HG03108 (cell line): ENCODE measurements at regions not wholly inside any gene's neighbourhood (a gene's known extent, or its start where the extent isn't known, plus 50 kb on each side); places are given as distances from the start of the nearest gene placed in this dataset.

Source experiments
- ATAC-seq: cut with Tn5 transposase; IDR thresholded peaks from one replicate; pipeline ENCODE4 v1.9.1; 2021; ENCODE audit warnings: moderate library complexity; ENCODE audit not compliant: unreplicated experiment

GRCh38 chr14:97413966-97414717 lies 617.0 kb downstream of the VRK1 start:
- ATAC-seq = no peak

GRCh38 chr14:97414718-97415098 lies 617.5 kb downstream of the VRK1 start:
- no peak for ATAC-seq

- ATAC-seq = no peak
These were observed 618.7 kb downstream of the VRK1 start for GRCh38 chr14:97415907-97416306.

DNA sequence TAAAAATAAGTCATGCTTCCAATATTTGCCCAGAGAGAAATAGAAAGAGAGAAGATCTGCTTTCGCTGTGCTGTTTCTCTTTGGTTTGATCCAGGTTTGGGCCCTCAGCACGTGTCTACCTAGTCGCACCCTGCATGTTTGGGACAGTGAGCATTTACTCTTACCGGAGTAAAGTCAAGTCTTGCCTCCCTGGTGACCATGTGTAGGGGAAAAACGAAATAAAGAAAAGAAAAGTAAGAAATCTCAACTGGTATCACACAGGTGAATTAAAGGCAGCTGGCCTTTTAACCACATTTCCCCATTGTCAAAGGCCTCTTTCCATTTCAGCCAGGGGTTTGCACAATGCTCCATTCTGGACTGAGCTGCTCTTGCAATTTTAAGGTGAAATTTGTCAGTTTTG lies 619.4 kb downstream of the VRK1 start:
- ATAC-seq = no peak

DNA sequence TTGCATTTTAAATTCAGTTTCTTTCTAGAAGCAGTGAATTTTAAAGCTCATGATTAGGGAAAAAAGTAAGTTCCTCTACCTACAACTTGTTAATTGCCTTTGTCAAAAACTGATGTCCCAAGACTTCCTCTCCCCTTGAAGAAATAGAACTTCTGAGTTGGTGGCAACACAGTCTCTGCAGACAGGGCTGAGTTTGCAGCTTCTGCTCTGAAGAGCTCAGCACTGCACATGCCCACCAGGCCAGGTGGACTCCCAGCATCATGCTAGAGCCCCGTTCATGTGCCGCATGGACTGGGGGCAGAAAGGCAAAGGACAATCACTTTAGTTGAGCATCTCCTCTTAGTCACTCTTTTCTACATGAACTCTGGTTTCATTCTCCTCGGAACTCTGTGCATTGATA lies 620.1 kb downstream of the VRK1 start:
- no peak for ATAC-seq

GRCh38 chr14:97420211-97420610 lies 623.0 kb downstream of the VRK1 start:
- no peak for ATAC-seq

- no peak for ATAC-seq
These were observed 629.6 kb downstream of the VRK1 start for GRCh38 chr14:97426776-97427175.

- no peak for ATAC-seq
These were observed 631.7 kb downstream of the VRK1 start for GRCh38 chr14:97428808-97429440.

- ATAC-seq = no peak
These were observed 635.4 kb downstream of the VRK1 start for GRCh38 chr14:97432586-97432985.

GRCh38 chr14:97441740-97442362 lies 644.7 kb downstream of the VRK1 start:
- no peak for ATAC-seq

DNA sequence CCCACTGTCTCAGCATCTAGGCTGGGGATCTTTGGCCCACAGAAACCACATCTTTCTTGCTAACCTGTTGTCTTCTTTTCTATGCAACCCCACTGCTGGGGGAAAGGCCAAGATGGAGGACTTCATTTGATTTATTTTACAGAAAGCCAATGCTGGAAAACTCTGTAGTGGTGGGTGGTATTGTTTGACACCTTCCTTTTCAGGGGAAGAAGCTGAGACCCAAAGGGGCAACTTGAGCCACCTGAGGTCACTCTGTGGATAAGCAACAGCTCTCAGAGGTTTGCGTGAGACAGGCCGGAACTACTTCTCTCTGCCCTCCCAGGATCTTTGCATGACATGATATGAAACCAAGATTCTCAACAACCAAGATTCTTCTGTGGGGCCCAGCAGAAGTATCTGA lies 645.2 kb downstream of the VRK1 start:
- ATAC-seq = no peak

- ATAC-seq = no peak
These were observed 646.2 kb downstream of the VRK1 start for GRCh38 chr14:97443412-97443811.

GRCh38 chr14:97444248-97444647 lies 647.1 kb downstream of the VRK1 start:
- ATAC-seq = no peak

- ATAC-seq = no peak
These were observed 648.2 kb downstream of the VRK1 start for GRCh38 chr14:97445367-97445766.

GRCh38 chr14:97446087-97446486 lies 648.9 kb downstream of the VRK1 start:
- no peak for ATAC-seq

- ATAC-seq = no peak
These were observed 655.1 kb downstream of the VRK1 start for GRCh38 chr14:97452314-97452713.

DNA sequence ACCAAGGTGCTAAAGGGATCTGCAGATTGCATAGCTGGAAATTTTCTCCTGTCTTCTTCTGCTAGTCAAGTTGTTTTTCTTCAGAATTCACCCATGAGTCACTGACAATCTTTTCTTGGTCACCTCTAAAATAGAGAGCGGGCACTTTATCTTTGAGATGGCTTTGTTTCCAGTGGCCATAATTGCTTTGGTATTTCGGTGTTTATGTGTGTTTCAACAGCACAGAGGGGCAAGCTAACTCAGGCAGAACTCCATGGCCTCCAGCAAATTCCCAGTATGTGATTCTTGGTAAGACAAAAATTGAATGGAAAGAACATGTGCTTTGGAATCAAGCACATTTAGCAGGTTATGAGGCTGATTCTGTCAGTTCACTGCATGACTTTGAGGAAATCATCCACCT lies 656.8 kb downstream of the VRK1 start:
- ATAC-seq = no peak

DNA sequence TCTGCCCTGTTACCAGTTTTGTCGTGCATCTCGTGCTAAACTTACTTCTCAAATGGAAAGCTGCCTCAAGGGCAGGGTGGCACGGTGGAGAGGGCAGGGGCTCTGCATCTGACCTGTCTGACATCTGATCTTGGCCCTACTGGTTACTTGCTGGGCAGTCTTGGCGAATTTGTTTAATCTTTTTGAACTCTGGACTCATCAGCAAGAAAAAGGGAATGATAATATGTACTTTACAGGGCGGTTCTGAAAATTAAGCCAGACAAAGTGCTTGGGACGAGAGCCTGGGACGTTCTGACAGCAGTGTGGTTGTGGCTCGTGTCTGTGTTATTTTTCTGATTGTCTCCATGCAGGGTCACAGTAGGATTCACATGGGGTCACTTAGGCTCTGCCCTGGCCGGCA lies 659.3 kb downstream of the VRK1 start:
- no peak for ATAC-seq

DNA sequence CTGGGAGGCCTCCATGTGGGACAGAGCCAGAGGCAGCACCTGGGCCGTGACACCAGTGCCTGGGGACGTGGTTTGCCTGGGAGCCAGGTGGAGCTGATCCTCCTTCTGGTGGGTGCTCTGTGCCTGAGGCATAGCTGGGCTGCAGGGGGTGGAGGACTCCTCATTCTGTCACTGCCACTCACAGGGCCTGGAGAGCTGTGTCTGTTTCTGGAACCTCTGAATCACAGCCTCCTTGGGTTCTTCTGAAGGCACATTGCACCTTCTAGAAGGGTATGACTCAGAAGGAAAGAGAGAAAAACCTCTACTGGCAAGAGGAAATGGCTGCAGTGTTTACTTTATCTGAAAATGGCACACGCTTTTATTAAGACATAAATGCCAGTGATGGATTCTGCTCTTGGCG lies 659.8 kb downstream of the VRK1 start:
- ATAC-seq = no peak

DNA sequence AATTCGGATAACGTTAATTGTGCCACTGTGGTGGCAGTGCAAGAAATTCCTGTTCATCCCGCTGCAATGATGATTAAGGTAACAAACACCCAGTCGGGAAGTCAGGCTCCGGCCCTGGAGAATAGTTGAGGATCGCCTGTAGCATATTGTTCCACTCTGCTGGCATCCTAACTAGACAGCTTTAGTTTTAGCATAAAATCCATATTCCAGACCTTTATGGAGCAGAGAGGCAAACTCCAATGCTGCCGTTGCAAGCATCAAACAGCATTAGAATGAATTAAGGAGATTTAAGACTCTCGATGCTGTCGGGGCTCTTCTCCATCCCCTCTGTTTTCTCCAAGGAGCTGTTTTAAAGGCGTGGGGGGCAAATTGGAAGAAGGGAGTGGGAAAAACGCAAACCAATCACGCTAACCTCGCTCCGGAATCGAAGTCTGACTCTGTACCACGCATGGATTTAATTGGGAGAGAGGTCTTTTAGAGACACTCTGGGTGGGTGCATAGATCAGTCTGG lies 660.4 kb downstream of the VRK1 start:
- ATAC-seq = no peak

DNA sequence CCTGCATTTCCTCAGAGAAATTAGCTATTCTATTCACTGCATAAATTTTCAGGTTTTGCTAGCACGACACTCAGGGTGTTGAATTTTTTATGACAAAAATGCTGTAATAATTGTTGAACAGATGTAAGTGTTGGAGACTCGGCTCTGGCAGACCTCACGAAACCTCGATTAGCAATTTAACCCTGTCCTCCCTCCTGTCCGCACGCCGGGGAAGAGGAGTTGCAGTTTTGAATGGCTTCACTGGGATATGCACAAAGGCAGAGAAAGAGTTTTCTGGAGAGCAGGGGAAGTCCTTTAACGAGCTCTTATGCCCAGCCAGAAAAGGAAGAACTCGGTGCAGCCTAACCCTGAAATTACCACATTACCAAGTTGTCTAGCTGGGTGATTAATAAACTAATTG lies 661.1 kb downstream of the VRK1 start:
- no peak for ATAC-seq
